ENCODE measurements at regions not wholly inside any gene's neighbourhood (a gene's known extent, or its start where the extent isn't known, plus 50 kb on each side); places are given as distances from the start of the nearest gene placed in this dataset.
"Not testable (repeated sequence)": the region's sequence is repeated elsewhere in the genome, so short reads cannot be mapped to it uniquely, and the experiment has no call there.

DNA sequence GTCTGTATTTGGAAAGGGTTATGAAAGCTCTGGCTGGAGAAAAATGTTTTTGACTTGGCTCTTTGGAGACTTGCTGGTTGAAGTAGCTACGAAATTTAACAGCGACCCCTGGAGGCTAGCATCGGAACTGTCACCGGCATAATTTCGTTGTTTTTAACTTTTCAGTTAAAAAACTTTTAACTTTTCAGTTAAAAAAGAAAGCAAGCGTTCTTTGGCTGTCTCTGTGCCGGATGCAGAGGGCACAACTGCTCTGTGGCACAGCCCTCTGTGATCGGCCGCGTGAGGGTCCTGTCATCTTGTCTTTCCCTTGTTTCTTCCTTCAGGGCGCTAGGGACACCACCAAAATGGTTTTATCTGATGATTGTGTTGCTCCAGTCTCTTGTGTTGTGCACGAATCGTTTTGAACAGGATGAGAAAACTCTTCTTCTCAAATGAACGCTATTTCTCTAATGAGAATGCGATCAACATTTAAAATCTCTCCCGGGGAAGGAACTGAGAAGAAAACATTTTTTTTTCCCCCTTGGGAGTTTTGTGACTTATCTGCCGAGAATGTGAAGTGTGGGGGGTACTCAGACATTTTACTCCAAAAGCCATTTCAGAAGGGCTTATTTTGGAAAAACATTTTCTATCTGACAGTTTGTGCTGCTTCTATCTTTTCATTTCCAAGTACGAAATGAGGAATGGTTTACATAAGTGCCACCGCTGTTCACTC is 57.1 kb downstream of the ADCYAP1 start:
- TF ChIP-seq, protein P1, sequence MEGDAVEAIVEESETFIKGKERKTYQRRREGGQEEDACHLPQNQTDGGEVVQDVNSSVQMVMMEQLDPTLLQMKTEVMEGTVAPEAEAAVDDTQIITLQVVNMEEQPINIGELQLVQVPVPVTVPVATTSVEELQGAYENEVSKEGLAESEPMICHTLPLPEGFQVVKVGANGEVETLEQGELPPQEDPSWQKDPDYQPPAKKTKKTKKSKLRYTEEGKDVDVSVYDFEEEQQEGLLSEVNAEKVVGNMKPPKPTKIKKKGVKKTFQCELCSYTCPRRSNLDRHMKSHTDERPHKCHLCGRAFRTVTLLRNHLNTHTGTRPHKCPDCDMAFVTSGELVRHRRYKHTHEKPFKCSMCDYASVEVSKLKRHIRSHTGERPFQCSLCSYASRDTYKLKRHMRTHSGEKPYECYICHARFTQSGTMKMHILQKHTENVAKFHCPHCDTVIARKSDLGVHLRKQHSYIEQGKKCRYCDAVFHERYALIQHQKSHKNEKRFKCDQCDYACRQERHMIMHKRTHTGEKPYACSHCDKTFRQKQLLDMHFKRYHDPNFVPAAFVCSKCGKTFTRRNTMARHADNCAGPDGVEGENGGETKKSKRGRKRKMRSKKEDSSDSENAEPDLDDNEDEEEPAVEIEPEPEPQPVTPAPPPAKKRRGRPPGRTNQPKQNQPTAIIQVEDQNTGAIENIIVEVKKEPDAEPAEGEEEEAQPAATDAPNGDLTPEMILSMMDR (IDR thresholded peaks at IDR 0.05; ENCODE audit: low read depth, low read length) = peak; percentile 64
- H3K4me3 ChIP-seq (ENCODE audit: low read depth, low read length) = no peak overlapping the region

DNA sequence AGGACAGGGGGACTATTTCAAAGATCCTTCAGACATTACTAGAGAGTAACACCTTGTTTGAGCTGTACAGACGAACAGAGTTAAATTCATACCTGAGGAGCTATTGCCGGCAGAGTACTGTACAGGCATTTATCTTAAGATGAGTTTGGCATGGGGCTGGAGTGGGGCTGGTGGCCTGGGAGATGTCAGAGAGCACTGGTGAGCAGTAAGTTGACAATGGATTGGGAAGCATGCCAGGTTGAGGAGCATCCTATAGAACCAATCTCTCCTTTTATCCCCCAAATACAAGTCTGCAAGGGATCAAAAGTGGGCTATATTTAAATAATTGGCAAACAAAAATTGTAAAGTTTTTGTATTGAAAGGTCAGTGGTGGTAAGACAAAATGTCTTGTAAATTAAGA is 58.6 kb downstream of the ADCYAP1 start:
- TF ChIP-seq, protein P1 (IDR thresholded peaks at IDR 0.05; ENCODE audit: low read depth, low read length) = no peak
- no peaks in the 10 kb centered on the region for H3K9me3 ChIP-seq (ENCODE audit: severe bottlenecking)
- H3K4me3 ChIP-seq (ENCODE audit: low read depth, low read length) = no peak overlapping the region
- DNase-seq = no peak
- H3K27me3 ChIP-seq (ENCODE audit: insufficient read depth, low read depth, severe bottlenecking) = no peaks in the 10 kb centered on the region
- H3K27ac ChIP-seq = no peak overlapping the region
- no peaks in the 10 kb centered on the region for H3K36me3 ChIP-seq

More for the DNA sequence above, 57.1 kb downstream of the ADCYAP1 start:
- Histone ChIP-seq H3K27ac (no peak overlapping the region), H3K27me3 (ENCODE audit: insufficient read depth, low read depth, severe bottlenecking) (no peaks in the 10 kb centered on the region), H3K36me3 (no peaks in the 10 kb centered on the region), H3K9me3 (ENCODE audit: severe bottlenecking) (no peaks in the 10 kb centered on the region)
- peak; percentile 21 for DNase-seq

- H3K27me3 ChIP-seq (ENCODE audit: insufficient read depth, low read depth, severe bottlenecking) = no peaks in the 10 kb centered on the region
- H3K4me3 ChIP-seq (ENCODE audit: low read depth, low read length) = no peak overlapping the region
- H3K36me3 ChIP-seq = no peaks in the 10 kb centered on the region
- TF ChIP-seq, protein P1 (IDR thresholded peaks at IDR 0.05; ENCODE audit: low read depth, low read length) = no peak
- peaks cover 1% of the 10 kb centered on the region for H3K9me3 ChIP-seq (ENCODE audit: severe bottlenecking)
- no peak overlapping the region for H3K27ac ChIP-seq
- no peak for DNase-seq
These were observed 61.5 kb downstream of the ADCYAP1 start for GRCh38 chr18:965921-966758.

DNA sequence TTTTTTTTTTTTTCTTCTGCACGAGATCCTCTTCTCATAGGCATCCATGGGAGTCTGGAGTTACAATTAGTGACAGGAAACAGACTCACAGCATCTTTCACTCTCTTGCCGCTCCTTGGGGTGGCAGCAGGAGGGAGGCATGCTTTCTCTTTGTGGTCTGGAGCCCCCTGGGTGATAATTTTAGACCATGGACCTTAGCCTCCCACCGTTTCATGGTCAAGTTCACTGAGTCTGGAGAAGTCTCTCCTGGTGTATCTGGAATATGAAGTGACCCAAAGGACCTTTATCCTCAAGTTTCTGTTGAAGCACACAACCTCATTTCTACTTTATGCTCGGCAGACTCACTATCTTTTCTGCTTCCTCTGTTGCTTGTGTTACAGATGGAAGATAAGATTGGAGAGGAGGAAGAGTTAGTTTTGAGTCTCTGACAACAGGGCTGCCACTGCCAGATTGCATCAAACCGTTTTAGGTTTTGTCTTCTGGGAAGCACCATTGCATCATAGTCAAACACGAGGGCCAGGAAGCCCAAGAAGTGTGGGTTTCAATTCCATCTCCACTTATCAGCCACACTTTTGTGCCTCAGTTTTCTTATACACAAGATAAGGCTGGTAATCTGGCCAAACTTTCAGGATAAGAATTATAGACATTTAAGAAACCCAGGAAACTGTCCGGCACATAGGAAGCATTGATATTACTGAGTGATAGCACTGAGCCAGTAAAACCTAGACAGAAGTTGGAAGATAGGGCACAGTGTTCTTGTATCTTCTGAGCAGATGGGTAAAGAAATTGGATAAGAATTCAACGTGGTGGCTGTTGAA is 62.3 kb downstream of the ADCYAP1 start:
- Histone ChIP-seq H3K36me3 (no peaks in the 10 kb centered on the region), H3K4me3 (ENCODE audit: low read depth, low read length) (no peak overlapping the region), H3K27ac (no peak overlapping the region), H3K27me3 (ENCODE audit: insufficient read depth, low read depth, severe bottlenecking) (no peaks in the 10 kb centered on the region), H3K9me3 (ENCODE audit: severe bottlenecking) (peaks cover 3% of the 10 kb centered on the region)
- TF ChIP-seq, protein P1 (IDR thresholded peaks at IDR 0.05; ENCODE audit: low read depth, low read length) = no peak
- DNase-seq = no peak

DNA sequence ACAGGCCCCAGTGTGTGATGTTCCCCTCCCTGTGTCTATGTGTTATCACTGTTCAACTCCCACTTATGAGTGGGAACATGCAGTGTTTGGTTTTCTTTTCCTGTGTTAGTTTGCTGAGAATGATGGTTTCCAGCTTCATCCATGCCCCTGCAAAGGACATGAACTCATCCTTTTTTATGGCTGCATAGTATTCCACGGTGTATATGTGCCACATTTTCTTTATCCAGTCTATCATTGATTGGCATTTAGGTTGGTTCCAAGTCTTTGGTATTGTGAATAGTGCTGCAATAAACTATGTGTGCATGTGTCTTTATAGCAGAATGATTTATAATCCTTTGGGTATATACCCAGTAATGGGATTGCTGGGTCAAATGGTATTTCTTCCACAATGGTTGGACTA is 64.2 kb downstream of the ADCYAP1 start:
- not testable (repeated sequence) for H3K27me3 ChIP-seq (ENCODE audit: insufficient read depth, low read depth, severe bottlenecking); DNase-seq; H3K9me3 ChIP-seq (ENCODE audit: severe bottlenecking); H3K27ac ChIP-seq; H3K4me3 ChIP-seq (ENCODE audit: low read depth, low read length); H3K36me3 ChIP-seq

DNA sequence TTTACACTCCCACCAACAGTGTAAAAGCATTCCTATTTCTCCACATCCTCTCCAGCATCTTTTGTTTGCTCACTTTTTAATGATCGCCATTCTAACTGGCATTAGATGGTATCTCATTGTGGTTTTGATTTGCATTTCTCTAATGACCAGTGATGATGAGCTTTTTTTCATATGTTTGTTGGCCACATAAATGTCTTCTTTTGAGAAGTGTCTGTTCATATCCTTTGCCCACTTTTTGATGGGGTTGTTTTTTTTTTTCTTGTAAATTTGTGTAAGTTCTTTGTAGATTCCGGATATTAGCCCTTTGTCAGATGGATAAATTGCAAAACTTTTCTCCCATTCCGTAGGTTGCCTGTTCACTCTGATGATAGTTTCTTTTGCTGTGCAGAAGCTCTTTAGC is 64.6 kb downstream of the ADCYAP1 start:
- H3K4me3 ChIP-seq (ENCODE audit: low read depth, low read length); H3K9me3 ChIP-seq (ENCODE audit: severe bottlenecking); DNase-seq; H3K27ac ChIP-seq; H3K27me3 ChIP-seq (ENCODE audit: insufficient read depth, low read depth, severe bottlenecking); H3K36me3 ChIP-seq: not testable (repeated sequence)

DNA sequence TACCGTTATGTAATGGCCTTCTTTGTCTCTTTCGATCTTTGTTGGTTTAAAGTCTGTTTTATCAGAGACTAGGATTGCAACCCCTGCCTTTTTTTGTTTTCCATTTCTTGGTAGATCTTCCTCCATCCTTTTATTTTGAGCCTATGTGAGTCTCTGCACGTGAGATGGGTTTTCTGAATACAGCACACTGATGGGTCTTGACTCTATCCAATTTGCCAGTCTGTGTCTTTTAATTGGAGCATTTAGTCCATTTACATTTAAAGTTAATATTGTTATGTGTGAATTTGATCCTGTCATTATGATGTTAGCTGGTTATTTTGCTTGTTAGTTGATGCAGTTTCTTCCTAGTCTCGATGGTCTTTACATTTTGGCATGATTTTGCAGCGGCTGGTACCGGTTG is 69.9 kb downstream of the ADCYAP1 start:
- not testable (repeated sequence) for H3K36me3 ChIP-seq; DNase-seq; H3K4me3 ChIP-seq (ENCODE audit: low read depth, low read length); H3K9me3 ChIP-seq (ENCODE audit: severe bottlenecking); H3K27me3 ChIP-seq (ENCODE audit: insufficient read depth, low read depth, severe bottlenecking); H3K27ac ChIP-seq

DNA sequence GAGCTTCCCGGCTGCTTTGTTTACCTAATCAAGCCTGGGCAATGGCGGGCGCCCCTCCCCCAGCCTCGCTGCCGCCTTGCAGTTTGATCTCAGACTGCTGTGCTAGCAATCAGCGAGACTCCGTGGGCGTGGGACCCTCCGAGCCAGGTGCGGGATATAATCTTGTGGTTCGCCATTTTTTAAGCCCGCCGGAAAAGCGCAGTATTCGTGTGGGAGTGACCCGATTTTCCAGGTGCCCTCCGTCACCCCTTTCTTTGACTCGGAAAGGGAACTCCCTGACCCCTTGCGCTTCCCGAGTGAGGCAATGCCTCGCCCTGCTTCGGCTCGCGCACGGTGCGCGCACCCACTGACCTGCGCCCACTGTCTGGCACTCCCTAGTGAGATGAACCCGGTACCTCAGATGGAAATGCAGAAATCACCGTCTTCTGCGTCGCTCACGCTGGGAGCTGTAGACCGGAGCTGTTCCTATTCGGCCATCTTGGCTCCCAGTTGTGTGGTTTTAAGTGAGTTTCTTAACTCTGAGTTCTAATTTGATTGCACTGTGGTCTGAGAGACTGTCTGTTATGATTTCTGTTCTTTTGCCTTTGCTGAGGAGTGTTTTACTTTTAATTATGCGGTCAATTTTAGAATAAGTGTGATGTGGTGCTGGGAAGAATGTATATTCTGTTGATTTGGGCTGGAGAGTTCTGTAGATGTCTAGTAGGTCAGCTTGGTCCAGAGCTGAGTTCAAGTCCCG is 71.9 kb downstream of the ADCYAP1 start:
- not testable (repeated sequence) for DNase-seq; H3K27ac ChIP-seq; H3K4me3 ChIP-seq (ENCODE audit: low read depth, low read length)

DNA sequence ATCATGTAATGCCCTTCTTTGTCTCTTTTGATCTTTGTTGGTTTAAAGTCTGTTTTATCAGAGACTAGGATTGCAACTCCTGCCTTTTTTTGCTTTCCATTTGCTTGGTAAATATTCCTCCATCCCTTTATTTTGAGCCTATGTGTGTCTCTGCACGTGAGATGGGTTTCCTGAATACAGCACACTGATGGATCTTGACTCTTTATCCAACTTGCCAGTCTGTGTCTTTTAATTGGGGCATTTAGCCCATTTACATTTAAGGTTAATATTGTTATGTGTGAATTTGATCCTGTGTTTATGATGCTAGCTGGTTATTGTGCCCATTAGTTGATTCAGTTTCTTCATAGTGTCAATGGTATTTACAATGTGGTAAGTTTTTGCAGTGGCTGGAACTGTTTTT is 72.7 kb downstream of the ADCYAP1 start:
- H3K36me3 ChIP-seq; H3K27ac ChIP-seq; H3K27me3 ChIP-seq (ENCODE audit: insufficient read depth, low read depth, severe bottlenecking); H3K9me3 ChIP-seq (ENCODE audit: severe bottlenecking); H3K4me3 ChIP-seq (ENCODE audit: low read depth, low read length); DNase-seq: not testable (repeated sequence)

More for the DNA sequence above, 71.9 kb downstream of the ADCYAP1 start:
- not testable (repeated sequence) for H3K9me3 ChIP-seq (ENCODE audit: severe bottlenecking); H3K36me3 ChIP-seq; H3K27me3 ChIP-seq (ENCODE audit: insufficient read depth, low read depth, severe bottlenecking)
